H1 (cell line): ENCODE measurements at regions not wholly inside any gene's neighbourhood (a gene's known extent, or its start where the extent isn't known, plus 50 kb on each side); places are given as distances from the start of the nearest gene placed in this dataset.

Source experiments
- CTCF ChIA-PET: fragments of 300-600 bp; sonication (Branson Sonifier 250); formaldehyde crosslinking; loops from one replicate; lab custom pipeline; 2021; ENCODE audit not compliant: partially characterized antibody; lab: Charles Lee
- POLR2A ChIA-PET: fragments of 300-600 bp; sonication (Branson Sonifier 250); formaldehyde crosslinking; loops from one replicate; lab custom pipeline; 2021; ENCODE audit warnings: inconsistent platforms; ENCODE audit not compliant: partially characterized antibody; lab: Charles Lee
- DNase-seq, 2 experiments: peaks; one replicate each; pipeline versions ENCODE4 v3.0.0 to v3.0.0-alpha.2; 2010 to 2022; ENCODE audit warnings: low spot score in 2 of 2, low read depth in 1 of 2, mixed read lengths in 1 of 2
- FAIRE-seq: peaks from 2 replicates; lab custom pipeline; 2011; peaks lifted over from hg19 to GRCh38; lab: Jason Lieb, UNC
- H2AFZ ChIP-seq: 2 replicates; pipeline ENCODE4 v1.8.1; 2012; ENCODE audit warnings: low read length, inconsistent platforms
- H2AK5ac ChIP-seq: 2 replicates; pipeline ENCODE4 v1.6.1; 2013; ENCODE audit warnings: low read depth, low read length
- H2BK120ac ChIP-seq: replicated peaks from 2 replicates; pipeline ENCODE3; 2013; ENCODE audit warnings: low read depth, low read length, inconsistent platforms
- H2BK12ac ChIP-seq: 2 replicates; pipeline ENCODE4 v1.6.1; 2013; ENCODE audit warnings: low read depth, low read length
- H2BK15ac ChIP-seq: 2 replicates; pipeline ENCODE4 v1.6.1; 2013; ENCODE audit warnings: low read length
- H2BK20ac ChIP-seq: 2 replicates; pipeline ENCODE4 v1.6.1; 2013; ENCODE audit warnings: low read length
- H2BK5ac ChIP-seq: 2 replicates; pipeline ENCODE4 v1.6.1; 2013; ENCODE audit warnings: low read depth, low read length
- H3K14ac ChIP-seq: 2 replicates; pipeline ENCODE4 v1.6.1; 2013; ENCODE audit warnings: inconsistent platforms; ENCODE audit not compliant: insufficient read length
- H3K18ac ChIP-seq: 2 replicates; pipeline ENCODE4 v1.6.1; 2013; ENCODE audit warnings: low read length; ENCODE audit errors: extremely low read depth
- H3K23ac ChIP-seq: 2 replicates; pipeline ENCODE4 v1.6.1; 2013; ENCODE audit warnings: inconsistent platforms; ENCODE audit not compliant: insufficient read length
- H3K23me2 ChIP-seq: 2 replicates; pipeline ENCODE4 v1.6.1; 2013; ENCODE audit warnings: low read depth, low read length
- H3K27ac ChIP-seq: 2 replicates; pipeline ENCODE4 v1.6.1; 2011; ENCODE audit warnings: low read depth, low read length, inconsistent platforms
- H3K27me3 ChIP-seq, 4 experiments: replicated peaks in 1 of 4; 1 replicate in 1 of 4; 2 replicates in 3 of 4; pipeline versions ENCODE4 v1.6.1 to v1.8.1; 2011 to 2013; ENCODE audit warnings: low read length in 3 of 4, mild to moderate bottlenecking in 3 of 4, inconsistent platforms in 2 of 4, mixed read lengths in 2 of 4, moderate library complexity in 1 of 4; ENCODE audit not compliant: control insufficient read depth in 3 of 4, insufficient read depth in 3 of 4; ENCODE audit errors: extremely low read depth in 1 of 4
- H3K36me3 ChIP-seq, 4 experiments: 2 replicates each; pipeline versions ENCODE4 v1.6.1 to v1.8.1; 2011 to 2013; ENCODE audit warnings: mild to moderate bottlenecking in 4 of 4, low read length in 3 of 4, moderate library complexity in 2 of 4, control low read depth in 1 of 4, inconsistent platforms in 1 of 4; ENCODE audit not compliant: insufficient read depth in 4 of 4, control insufficient read depth in 2 of 4
- H3K4ac ChIP-seq: replicated peaks from 2 replicates; pipeline ENCODE3; 2013; ENCODE audit warnings: low read length, low read depth, mixed read lengths, inconsistent platforms; ENCODE audit not compliant: insufficient read length
- H3K4me1 ChIP-seq, 4 experiments: replicated peaks in 1 of 4; 1 replicate in 1 of 4; 2 replicates in 3 of 4; pipeline versions ENCODE4 v1.6.1 to v1.8.1; 2011 to 2013; ENCODE audit warnings: low read length in 3 of 4, inconsistent platforms in 2 of 4, mixed read lengths in 1 of 4; ENCODE audit not compliant: insufficient read depth in 4 of 4, control insufficient read depth in 3 of 4
- H3K4me2 ChIP-seq, 2 experiments: 2 replicates each; pipeline versions ENCODE4 v1.6.1 to v1.8.1; 2011 to 2013; ENCODE audit warnings: low read depth in 2 of 2, low read length in 2 of 2, control low read depth in 1 of 2, inconsistent platforms in 1 of 2, mild to moderate bottlenecking in 1 of 2; ENCODE audit not compliant: insufficient read depth in 1 of 2
- H3K4me3 ChIP-seq, 4 experiments: fragments of 200-600, 300-600 bp in 1 of 4; sonication (generic), shearing (Covaris generic), sonication (Bioruptor Twin) in 1 of 4; 2 replicates each; pipeline versions ENCODE4 v1.5.1 to v1.8.1; 2011 to 2016; ENCODE audit warnings: low read length in 4 of 4, low read depth in 3 of 4, control low read depth in 2 of 4, inconsistent platforms in 2 of 4, mild to moderate bottlenecking in 2 of 4, mixed read lengths in 1 of 4, moderate library complexity in 1 of 4; ENCODE audit not compliant: insufficient read depth in 2 of 4; ENCODE audit errors: extremely low read depth in 1 of 4
- H3K56ac ChIP-seq: replicated peaks from 2 replicates; pipeline ENCODE3; 2013; ENCODE audit warnings: low read depth, mild to moderate bottlenecking, mixed read lengths, low read length, inconsistent platforms; ENCODE audit not compliant: insufficient read length
- H3K79me1 ChIP-seq: 2 replicates; pipeline ENCODE4 v1.6.1; 2013; ENCODE audit warnings: low read depth, low read length, control low read depth
- H3K79me2 ChIP-seq, 2 experiments: 2 replicates each; pipeline versions ENCODE4 v1.6.1 to v1.8.1; 2012 to 2013; ENCODE audit warnings: low read length in 2 of 2, mild to moderate bottlenecking in 2 of 2, inconsistent platforms in 1 of 2; ENCODE audit not compliant: insufficient read depth in 2 of 2, control insufficient read depth in 1 of 2
- H3K9ac ChIP-seq, 4 experiments: replicated peaks in 1 of 4; 1 replicate in 1 of 4; 2 replicates in 3 of 4; pipeline versions ENCODE4 v1.6.1 to v1.8.1; 2011 to 2013; ENCODE audit warnings: low read depth in 3 of 4, low read length in 3 of 4, control low read depth in 2 of 4, mild to moderate bottlenecking in 2 of 4, moderate library complexity in 2 of 4, inconsistent platforms in 1 of 4; ENCODE audit errors: extremely low read depth in 1 of 4
- H3K9me3 ChIP-seq, 2 experiments: 2 replicates each; pipeline versions ENCODE4 v1.6.1 to v1.8.1; 2012 to 2013; ENCODE audit warnings: mild to moderate bottlenecking in 2 of 2, moderate library complexity in 2 of 2, control low read depth in 1 of 2, inconsistent platforms in 1 of 2, low read depth in 1 of 2, low read length in 1 of 2, mixed read lengths in 1 of 2; ENCODE audit not compliant: insufficient read depth in 2 of 2
- H4K20me1 ChIP-seq, 2 experiments: replicated peaks in 1 of 2; 2 replicates each; pipeline versions ENCODE3 to v1.8.1; 2011 to 2013; ENCODE audit warnings: inconsistent platforms in 2 of 2, low read length in 2 of 2, mild to moderate bottlenecking in 1 of 2; ENCODE audit not compliant: insufficient read depth in 2 of 2, control insufficient read depth in 1 of 2
- H4K5ac ChIP-seq: 2 replicates; pipeline ENCODE4 v1.6.1; 2013; ENCODE audit warnings: low read length, low read depth, mixed read lengths, inconsistent platforms; ENCODE audit not compliant: insufficient read length
- H4K8ac ChIP-seq: 2 replicates; pipeline ENCODE4 v1.8.0; 2013; ENCODE audit warnings: mild to moderate bottlenecking, moderate library complexity, low read length, inconsistent platforms; ENCODE audit not compliant: insufficient read depth; ENCODE audit errors: extremely low read depth
- H4K91ac ChIP-seq: replicated peaks from 2 replicates; pipeline ENCODE3; 2013; ENCODE audit warnings: low read length, mixed read lengths, inconsistent platforms; ENCODE audit not compliant: insufficient read length
- CTBP2 ChIP-seq: IDR thresholded peaks from 2 replicates; pipeline ENCODE4 v1.7.0; 2011; ENCODE audit warnings: borderline replicate concordance, mild to moderate bottlenecking, moderate library complexity, mixed read lengths, low read length; ENCODE audit not compliant: insufficient read depth, insufficient read length
- JUN ChIP-seq: IDR thresholded peaks from 2 replicates; pipeline ENCODE4 v1.6.1; 2011; ENCODE audit warnings: low read depth, mild to moderate bottlenecking, improper control_type of control experiment, low read length
- SIRT6 ChIP-seq: IDR thresholded peaks from one replicate; pipeline ENCODE4 v1.7.1; 2012; ENCODE audit warnings: low read length, inconsistent platforms
- SP2 ChIP-seq: IDR thresholded peaks from 2 replicates; pipeline ENCODE4 v1.6.1; 2012; ENCODE audit warnings: mild to moderate bottlenecking, low read length, inconsistent platforms

- Histone ChIP-seq H3K56ac (no peak overlapping the region), H3K14ac (no peak overlapping the region), H4K5ac (no peak overlapping the region), H4K8ac (no peak overlapping the region), H3K27ac (no peak overlapping the region), H3K4me3 (no peak overlapping the region), H2BK5ac (no peak overlapping the region), H2BK12ac (no peak overlapping the region), H3K4me1 (0 out of 7 replicates have a peak, but pooled peaks cover 0 to 2% (median 0%) of the 10 kb centered on the region in 4 experiments), H3K79me2 (no peaks in the 10 kb centered on the region), H3K23ac (no peak overlapping the region), H4K20me1 (no peaks in the 10 kb centered on the region), H2BK120ac (no peak overlapping the region), H2AFZ (no peak overlapping the region), H2BK15ac (no peak overlapping the region), H3K4me2 (no peak overlapping the region), H3K4ac (no peak overlapping the region), H3K18ac (no peak overlapping the region), H3K23me2 (no peaks in the 10 kb centered on the region), H3K79me1 (no peaks in the 10 kb centered on the region), H2AK5ac (no peak overlapping the region), H3K27me3 (no peaks in the 10 kb centered on the region; a peak in 1 of 7 replicates), H3K9me3 (no peaks in the 10 kb centered on the region), H3K9ac (peak overlapping the region in 1 of 4 experiments; percentile 34; a peak in 1 of 7 replicates), H4K91ac (no peak overlapping the region), H3K36me3 (no peaks in the 10 kb centered on the region), H2BK20ac (no peak overlapping the region)
- FAIRE-seq (no peak), DNase-seq (no peak)
- CTCF ChIA-PET = no interaction called here
- POLR2A ChIA-PET = interaction anchor here (0.6 kb wide), 1 partner anchor 29 kb away, joined by 3 read pairs; no protein-coding TSS in a partner anchor
- TF ChIP-seq SIRT6 (no peak), SP2 (no peak), CTBP2 (no peak), JUN (no peak)
Observed at GRCh38 chr21:14677013-14677412, 130.9 kb upstream of the SAMSN1 start.
